ENCODE measurements at regions not wholly inside any gene's neighbourhood (a gene's known extent, or its start where the extent isn't known, plus 50 kb on each side); places are given as distances from the start of the nearest gene placed in this dataset.
"Not testable (repeated sequence)": the region's sequence is repeated elsewhere in the genome, so short reads cannot be mapped to it uniquely, and the experiment has no call there.

- DNase-seq: no peak
Measured at GRCh38 chr2:129800686-129801085, 178.8 kb upstream of the RAB6C start.

GRCh38 chr2:129801575-129801974 is 177.9 kb upstream of the RAB6C start:
- DNase-seq: no peak

GRCh38 chr2:129802290-129802689 is 177.2 kb upstream of the RAB6C start:
- no peak for DNase-seq

- no peak for DNase-seq
Measured at GRCh38 chr2:129803032-129803431, 176.4 kb upstream of the RAB6C start.

GRCh38 chr2:129803871-129804270 is 175.6 kb upstream of the RAB6C start:
- no peak for DNase-seq

GRCh38 chr2:129805899-129806298 is 173.6 kb upstream of the RAB6C start:
- no peak for DNase-seq

GRCh38 chr2:129806317-129806716 is 173.1 kb upstream of the RAB6C start:
- DNase-seq: no peak

GRCh38 chr2:129806990-129807389 is 172.5 kb upstream of the RAB6C start:
- no peak for DNase-seq

GRCh38 chr2:129807642-129808338 is 171.7 kb upstream of the RAB6C start:
- not testable (repeated sequence) for DNase-seq

- no peak for DNase-seq
Measured at GRCh38 chr2:129810521-129810920, 168.9 kb upstream of the RAB6C start.

GRCh38 chr2:129812071-129812470 is 167.4 kb upstream of the RAB6C start:
- DNase-seq: no peak

- DNase-seq: no peak
Measured at GRCh38 chr2:129812654-129813053, 166.8 kb upstream of the RAB6C start.

GRCh38 chr2:129813404-129813803 is 166.1 kb upstream of the RAB6C start:
- no peak for DNase-seq

- no peak for DNase-seq
Measured at GRCh38 chr2:129816813-129817574, 162.5 kb upstream of the RAB6C start.

- DNase-seq: no peak
Measured at GRCh38 chr2:129819855-129820254, 159.6 kb upstream of the RAB6C start.

- DNase-seq: no peak
Measured at GRCh38 chr2:129820908-129821307, 158.6 kb upstream of the RAB6C start.

- DNase-seq: no peak
Measured at GRCh38 chr2:129821445-129821844, 158.0 kb upstream of the RAB6C start.

- no peak for DNase-seq
Measured at GRCh38 chr2:129823044-129823443, 156.4 kb upstream of the RAB6C start.

GRCh38 chr2:129827311-129828090 is 152.0 kb upstream of the RAB6C start:
- DNase-seq: no peak

GRCh38 chr2:129828792-129829191 is 150.7 kb upstream of the RAB6C start:
- DNase-seq: no peak

GRCh38 chr2:129829588-129829987 is 149.9 kb upstream of the RAB6C start:
- no peak for DNase-seq

GRCh38 chr2:129831018-129831417 is 148.4 kb upstream of the RAB6C start:
- no peak for DNase-seq

GRCh38 chr2:129833465-129833864 is 146.0 kb upstream of the RAB6C start:
- DNase-seq: not testable (repeated sequence)

GRCh38 chr2:129847043-129847442 is 132.4 kb upstream of the RAB6C start:
- DNase-seq: no peak

Measured in activated CD4-positive, alpha-beta T cell treated with anti-CD3 and anti-CD28 coated beads, Interleukin-2, amount 50 U/mL, for 1 hour (primary cell).